CD4-positive, alpha-beta T cell treated with Interleukin-21 for 1 hour (primary cell): ENCODE measurements at regions not wholly inside any gene's neighbourhood (a gene's known extent, or its start where the extent isn't known, plus 50 kb on each side); places are given as distances from the start of the nearest gene placed in this dataset.

Experiments used
- DNase-seq: peaks from one replicate; pipeline ENCODE4 v3.0.0-alpha.2; 2020

- DNase-seq: no peak
Observed at GRCh38 chr10:2488446-2489005, 578.8 kb upstream of the PFKP start.

- DNase-seq: no peak
Observed at GRCh38 chr10:2487921-2488320, 579.4 kb upstream of the PFKP start.

GRCh38 chr10:2478656-2479055 lies 588.7 kb upstream of the PFKP start:
- no peak for DNase-seq

DNA sequence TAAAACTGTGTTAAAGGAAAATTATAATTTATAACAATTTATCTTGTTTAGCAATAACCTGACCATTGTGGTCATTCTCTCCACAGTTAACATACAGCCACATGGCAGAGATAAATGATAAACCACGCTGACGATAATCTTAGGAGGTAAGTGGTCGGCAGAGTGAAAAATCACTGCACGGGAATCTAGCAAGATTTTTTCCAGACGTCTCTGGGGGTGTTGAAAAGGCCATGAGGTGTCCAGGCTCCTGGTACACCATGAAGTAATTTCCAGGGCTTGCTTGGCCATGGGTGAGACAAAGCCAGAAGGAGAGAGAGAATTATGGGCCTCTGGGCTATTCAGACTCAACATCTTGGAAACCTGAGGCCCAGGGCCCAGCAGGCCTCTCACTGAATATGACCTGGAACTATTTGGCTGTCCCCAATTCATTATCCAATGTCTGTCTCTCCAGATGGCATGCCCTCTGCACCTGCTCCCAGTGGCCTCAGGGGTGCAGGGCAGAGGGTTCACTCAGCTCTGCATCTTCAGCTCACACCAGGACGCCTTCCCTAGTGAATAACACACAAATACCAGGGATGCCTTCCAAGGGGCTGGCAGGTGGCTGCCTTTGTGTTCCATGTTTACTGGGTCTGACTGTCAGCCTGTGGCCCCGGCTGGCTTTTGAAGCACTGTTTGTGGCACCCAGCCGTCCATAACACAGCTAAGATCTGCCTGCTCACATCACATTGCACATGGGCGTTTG lies 590.4 kb upstream of the PFKP start:
- no peak for DNase-seq

DNA sequence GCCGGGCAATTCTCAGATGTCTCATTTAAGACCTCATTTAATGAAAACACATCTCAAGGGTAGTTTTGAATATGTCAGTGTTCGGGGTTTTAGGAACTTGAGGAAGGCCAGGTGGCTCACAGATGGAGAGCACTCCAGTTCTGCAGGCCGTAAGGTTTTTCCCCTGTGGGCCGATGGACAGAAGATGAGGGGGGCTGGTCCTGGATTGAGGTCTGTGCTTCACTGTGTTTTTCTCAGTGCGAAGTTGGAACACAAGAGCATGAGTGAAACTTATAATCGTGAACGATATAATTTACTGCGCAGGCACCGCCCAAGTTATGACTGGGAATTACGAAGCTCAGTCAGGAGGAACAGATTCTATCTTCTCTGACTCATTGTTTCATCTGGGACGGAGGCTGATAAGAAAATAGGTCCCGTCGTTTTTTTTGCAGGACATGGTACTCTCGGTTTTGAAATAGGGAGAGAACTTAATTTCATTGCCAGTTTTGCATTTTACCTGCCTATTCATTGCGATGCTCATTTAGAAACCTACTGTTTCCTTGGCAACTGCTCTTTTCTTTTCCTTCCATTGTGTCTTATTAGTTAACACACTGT lies 591.0 kb upstream of the PFKP start:
- DNase-seq: no peak

- DNase-seq: no peak
Observed at GRCh38 chr10:2475711-2476217, 591.6 kb upstream of the PFKP start.

DNA sequence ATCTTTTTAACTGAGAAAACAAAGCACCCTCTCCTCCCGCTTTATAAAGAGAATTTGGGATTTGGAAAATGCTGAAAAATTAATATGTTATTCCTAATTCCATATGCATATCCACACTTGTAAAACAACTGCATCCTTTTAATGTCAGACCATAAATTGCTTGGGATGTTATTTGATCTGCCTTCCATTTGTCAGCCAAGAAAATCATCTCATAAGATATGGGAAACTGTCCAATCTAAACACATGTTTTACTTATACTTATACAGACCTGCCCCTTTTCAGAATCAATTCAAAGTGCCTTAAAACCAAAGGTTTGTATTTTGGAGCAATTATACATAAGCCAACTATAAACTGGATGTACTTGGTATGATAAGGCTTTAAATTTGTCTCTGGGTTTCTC lies 595.5 kb upstream of the PFKP start:
- DNase-seq: no peak

DNA sequence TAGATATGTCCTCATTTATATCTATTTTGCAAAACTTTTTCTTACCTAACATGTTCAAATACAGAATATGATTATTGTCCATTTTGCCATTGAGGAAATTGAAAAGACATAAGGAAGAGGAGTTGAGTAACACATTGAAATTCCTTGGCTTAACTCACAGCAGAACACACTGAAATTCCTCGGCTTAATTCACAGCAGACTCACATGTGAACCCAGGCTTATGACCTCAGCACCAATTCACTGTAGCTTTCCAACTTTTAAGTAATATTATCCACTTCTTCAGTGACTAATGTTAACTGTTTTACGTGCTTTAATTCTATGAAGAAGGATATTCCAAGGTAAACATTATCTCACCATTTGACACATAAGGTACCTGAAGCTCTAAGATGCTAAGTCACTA lies 597.5 kb upstream of the PFKP start:
- DNase-seq: no peak

- no peak for DNase-seq
Observed at GRCh38 chr10:2464483-2464882, 602.9 kb upstream of the PFKP start.

DNA sequence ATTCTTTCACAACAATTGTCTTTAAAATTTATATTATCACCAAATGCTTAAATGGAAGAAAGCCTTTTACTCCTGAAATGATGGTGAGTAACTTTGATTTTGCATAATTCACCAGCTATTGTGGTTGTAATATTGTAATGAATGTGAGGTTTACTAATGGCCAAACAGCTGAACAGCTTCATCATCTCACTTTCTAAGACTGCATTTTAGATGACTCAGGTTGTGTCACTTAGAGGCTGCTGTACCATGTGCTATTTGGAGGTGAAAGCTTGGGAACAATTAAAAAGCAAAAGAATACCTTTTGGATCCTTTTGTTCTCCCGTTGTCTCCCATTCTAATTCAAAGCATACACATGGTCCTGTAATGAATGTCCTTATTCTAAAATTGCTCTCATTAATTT lies 604.0 kb upstream of the PFKP start:
- DNase-seq: no peak

DNA sequence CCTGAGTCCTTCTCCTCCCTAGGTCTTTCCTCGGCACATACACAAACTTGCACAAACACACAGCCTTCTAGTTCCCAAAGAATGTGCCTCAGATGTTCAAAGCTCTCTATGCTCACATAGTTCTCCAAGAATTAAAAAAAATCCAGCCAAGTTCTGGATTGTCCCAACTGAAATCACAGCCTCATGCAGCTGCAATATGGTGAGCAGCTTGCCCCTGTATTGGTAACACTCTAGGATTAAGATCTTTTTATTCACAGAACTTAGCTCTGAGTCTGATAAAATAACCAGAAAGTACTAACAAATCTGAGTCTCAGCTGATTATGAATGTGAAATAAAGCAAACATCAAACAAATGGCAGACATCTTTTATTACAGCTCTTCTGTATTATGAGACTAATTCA lies 604.8 kb upstream of the PFKP start:
- no peak for DNase-seq

DNA sequence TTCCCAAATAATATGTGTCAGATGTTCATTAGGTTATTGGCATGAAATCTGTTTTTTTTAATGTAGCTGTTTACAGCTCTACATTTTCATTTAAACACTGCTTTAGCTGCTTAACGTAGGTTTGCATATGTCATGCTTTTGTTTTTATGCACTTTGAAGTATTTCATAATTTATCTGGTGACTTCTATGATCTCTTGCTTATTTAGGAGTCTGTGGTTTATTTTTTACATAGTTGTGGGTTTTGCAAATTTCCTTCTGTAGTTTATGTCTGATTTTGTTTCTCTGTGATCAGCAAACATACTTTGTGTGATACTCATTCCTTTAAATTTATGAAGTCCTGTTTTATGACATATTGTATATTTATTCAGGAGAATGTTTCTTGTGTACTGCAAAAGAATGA lies 606.5 kb upstream of the PFKP start:
- no peak for DNase-seq

- DNase-seq: no peak
Observed at GRCh38 chr10:2459713-2460112, 607.6 kb upstream of the PFKP start.

GRCh38 chr10:2456834-2457233 lies 610.5 kb upstream of the PFKP start:
- DNase-seq: no peak

GRCh38 chr10:2445370-2445769 lies 622.0 kb upstream of the PFKP start:
- DNase-seq: no peak

GRCh38 chr10:2439983-2440382 lies 627.4 kb upstream of the PFKP start:
- DNase-seq: no peak

GRCh38 chr10:2439000-2439399 lies 628.3 kb upstream of the PFKP start:
- no peak for DNase-seq

DNA sequence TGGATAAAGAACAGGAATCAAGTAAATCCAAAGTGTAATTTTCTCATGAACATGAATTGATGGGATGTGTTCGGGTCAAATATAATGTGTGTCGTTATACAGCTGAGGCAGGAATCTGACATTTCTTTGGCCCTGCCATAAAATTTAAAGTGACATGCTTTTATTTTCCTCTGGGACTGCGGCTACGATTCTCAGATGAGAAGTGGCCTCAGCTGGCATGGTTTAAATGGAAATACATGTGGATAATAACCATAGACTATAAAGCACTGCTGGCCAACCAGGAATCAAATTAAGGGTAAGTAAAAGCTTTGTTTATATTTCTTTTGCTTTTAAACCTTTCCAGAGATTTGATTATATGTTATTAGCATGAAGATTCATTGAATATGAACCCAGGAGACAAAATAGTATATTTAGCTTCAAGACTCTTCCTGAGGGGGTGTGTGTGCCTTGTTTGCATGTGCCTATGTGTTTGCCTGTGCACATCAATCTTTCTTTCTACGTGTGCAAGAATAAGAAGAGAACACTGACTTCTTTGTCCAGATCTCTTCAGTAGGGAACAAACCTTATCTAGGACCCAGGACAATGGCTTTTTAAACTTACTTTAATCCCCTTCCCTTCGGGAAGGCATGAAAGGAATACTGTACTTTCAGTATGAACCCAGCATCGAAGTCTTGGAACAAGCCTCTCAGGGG lies 629.0 kb upstream of the PFKP start:
- DNase-seq: no peak

DNA sequence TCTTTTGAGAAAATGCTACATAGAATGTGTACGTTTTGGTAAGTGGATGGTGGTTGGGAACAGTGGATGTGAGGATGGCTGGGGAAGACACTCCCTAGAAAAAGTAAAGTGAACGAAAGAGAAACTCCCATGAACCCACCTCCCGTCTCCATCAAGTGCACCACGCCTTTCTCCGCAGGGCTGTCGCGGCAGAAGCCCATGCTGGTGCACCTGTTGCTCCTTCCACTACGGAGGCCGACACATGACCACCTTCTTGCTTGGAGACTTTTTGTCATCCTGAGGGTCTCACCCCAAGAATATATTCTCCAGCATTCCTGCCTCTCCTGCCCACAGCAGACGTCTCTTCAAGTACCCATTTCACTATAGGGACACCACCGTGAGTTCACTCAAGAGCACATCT lies 630.4 kb upstream of the PFKP start:
- no peak for DNase-seq

DNA sequence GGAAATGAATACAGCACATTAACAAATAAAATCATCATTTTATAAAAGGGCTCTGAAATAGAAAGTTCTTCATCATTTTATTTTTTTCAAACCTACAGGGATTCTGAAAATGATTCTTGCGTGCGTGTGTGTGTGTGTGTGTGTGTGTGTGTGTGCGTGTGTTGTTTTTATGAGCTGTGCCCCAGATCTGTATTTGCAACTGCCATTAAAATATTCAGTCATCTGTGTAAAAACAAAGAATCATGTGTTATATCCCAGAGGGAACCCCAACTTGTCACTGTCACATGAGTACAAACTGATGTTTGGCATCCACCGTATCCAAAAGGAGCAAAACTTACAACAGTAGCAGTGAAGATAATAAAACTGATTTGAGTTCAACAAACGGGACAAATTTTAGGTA lies 635.4 kb upstream of the PFKP start:
- no peak for DNase-seq

DNA sequence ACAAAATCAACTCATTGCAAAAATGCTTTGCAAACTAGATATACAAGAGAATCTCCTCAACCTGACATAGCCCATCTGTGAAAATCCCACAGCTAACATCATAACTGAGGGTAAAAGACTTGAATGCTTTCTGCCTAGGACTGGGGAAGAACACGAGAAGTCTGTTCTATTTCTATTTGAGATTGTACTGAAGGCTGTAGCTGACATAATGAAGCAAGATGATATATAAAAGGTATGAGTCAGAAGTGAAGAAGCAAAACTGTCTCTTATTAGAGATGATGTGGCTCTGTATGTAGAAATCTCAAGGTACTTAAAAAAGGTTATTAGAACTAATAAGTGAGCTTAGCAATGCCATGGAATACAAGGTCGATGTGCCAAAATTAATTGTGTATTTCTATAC lies 639.9 kb upstream of the PFKP start:
- no peak for DNase-seq

GRCh38 chr10:2425320-2425719 lies 642.0 kb upstream of the PFKP start:
- no peak for DNase-seq

- no peak for DNase-seq
Observed at GRCh38 chr10:2414562-2414961, 652.8 kb upstream of the PFKP start.

GRCh38 chr10:2414039-2414438 lies 653.3 kb upstream of the PFKP start:
- no peak for DNase-seq
